ENCODE measurements at regions not wholly inside any gene's neighbourhood (a gene's known extent, or its start where the extent isn't known, plus 50 kb on each side); places are given as distances from the start of the nearest gene placed in this dataset.

- DNase-seq (ENCODE audit: low read depth) = no peak
- TF ChIP-seq CTCF (IDR thresholded peaks at IDR 0.05; ENCODE audit: insufficient read depth, low read depth, low read length, missing control alignments) = no peak
- H3K4me3 ChIP-seq (ENCODE audit: low read length) = no peak overlapping the region
Observed at GRCh38 chr14:101189962-101190560, 286.5 kb upstream of the RTL1 start.

- no peak overlapping the region for H3K4me3 ChIP-seq (ENCODE audit: low read length)
- DNase-seq (ENCODE audit: low read depth) = no peak
- TF ChIP-seq CTCF (IDR thresholded peaks at IDR 0.05; ENCODE audit: insufficient read depth, low read depth, low read length, missing control alignments) = no peak
Observed at GRCh38 chr14:101191101-101191720, 287.7 kb upstream of the RTL1 start.

GRCh38 chr14:101191721-101192660, 288.5 kb upstream of the RTL1 start:
- no peak for TF ChIP-seq CTCF (IDR thresholded peaks at IDR 0.05; ENCODE audit: insufficient read depth, low read depth, low read length, missing control alignments)
- H3K4me3 ChIP-seq (ENCODE audit: low read length) = no peak overlapping the region
- DNase-seq (ENCODE audit: low read depth) = no peak

GRCh38 chr14:101192661-101193000, 289.1 kb upstream of the RTL1 start:
- DNase-seq (ENCODE audit: low read depth) = no peak
- H3K4me3 ChIP-seq (ENCODE audit: low read length) = no peak overlapping the region
- no peak for TF ChIP-seq CTCF (IDR thresholded peaks at IDR 0.05; ENCODE audit: insufficient read depth, low read depth, low read length, missing control alignments)

GRCh38 chr14:101193106-101193844, 289.8 kb upstream of the RTL1 start:
- no peak for DNase-seq (ENCODE audit: low read depth)
- TF ChIP-seq CTCF (IDR thresholded peaks at IDR 0.05; ENCODE audit: insufficient read depth, low read depth, low read length, missing control alignments) = no peak
- no peak overlapping the region for H3K4me3 ChIP-seq (ENCODE audit: low read length)

GRCh38 chr14:101193845-101194372, 290.4 kb upstream of the RTL1 start:
- TF ChIP-seq CTCF (IDR thresholded peaks at IDR 0.05; ENCODE audit: insufficient read depth, low read depth, low read length, missing control alignments) = no peak
- no peak overlapping the region for H3K4me3 ChIP-seq (ENCODE audit: low read length)
- no peak for DNase-seq (ENCODE audit: low read depth)

Data from epithelial cell of esophagus (primary cell).